ENCODE measurements at regions not wholly inside any gene's neighbourhood (a gene's known extent, or its start where the extent isn't known, plus 50 kb on each side); places are given as distances from the start of the nearest gene placed in this dataset.

DNA sequence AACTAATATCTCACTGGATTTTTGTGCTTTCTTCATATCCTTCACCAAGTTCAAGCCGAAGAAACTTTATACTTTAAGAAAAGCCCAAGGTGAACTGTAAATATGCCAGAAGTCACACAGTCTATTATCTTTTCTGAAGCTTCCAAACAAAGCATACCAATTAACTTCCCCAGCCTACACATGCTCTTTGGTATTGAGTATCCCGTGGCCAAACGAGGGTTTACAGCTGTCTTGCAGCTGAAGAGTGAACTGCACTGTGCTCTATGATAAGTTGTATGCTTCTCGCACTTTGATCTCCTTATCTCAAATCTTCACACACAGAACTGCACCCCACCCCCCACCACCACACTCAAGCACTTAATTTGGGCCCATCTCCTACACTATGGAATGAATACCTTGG is 215.6 kb upstream of the VEPH1 start:
- DNase-seq (ENCODE audit: low read depth) = no peak

- DNase-seq (ENCODE audit: low read depth) = no peak
Observed at GRCh38 chr3:157713101-157713500, 209.9 kb upstream of the VEPH1 start.

DNA sequence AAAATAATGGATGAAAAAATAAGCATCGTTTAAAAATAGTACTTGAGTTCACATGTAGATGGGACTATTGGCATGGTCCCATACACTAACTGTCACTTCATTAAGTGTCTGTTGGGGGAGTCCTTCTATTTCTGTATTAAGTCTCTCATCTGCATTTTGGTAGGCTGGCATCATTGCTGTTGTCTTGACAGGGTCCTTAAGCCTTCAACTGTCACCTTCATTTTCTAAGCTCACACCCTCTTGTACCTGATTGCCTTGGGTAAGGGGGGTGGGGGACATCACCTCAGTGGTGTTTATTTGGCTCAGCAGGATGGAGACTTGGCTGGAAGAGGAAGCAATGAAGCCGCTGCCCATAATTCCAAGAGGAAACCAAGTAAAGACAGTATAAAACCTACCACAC is 202.0 kb upstream of the VEPH1 start:
- no peak for DNase-seq (ENCODE audit: low read depth)

DNA sequence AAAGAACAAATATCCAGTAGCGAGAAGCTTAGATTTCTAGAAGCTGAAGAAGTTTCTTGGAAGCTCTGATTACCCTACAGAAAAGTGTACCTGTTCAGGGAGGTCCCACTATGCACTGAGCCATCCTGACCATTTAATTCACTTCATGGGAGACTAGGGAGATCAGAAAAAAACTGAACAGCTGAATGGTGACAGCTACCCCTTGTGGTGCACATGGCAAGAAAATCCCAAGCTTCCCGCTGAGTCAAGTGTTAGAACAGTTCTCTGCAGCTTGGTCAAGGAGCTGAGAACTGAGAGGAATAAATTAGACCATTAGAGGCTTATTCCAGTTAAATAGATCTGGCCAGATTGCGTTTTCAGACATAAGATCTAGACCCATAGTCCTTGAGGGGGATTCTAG is 197.2 kb upstream of the VEPH1 start:
- DNase-seq (ENCODE audit: low read depth) = no peak

- no peak for DNase-seq (ENCODE audit: low read depth)
Observed at GRCh38 chr3:157695586-157695985, 192.4 kb upstream of the VEPH1 start.

DNA sequence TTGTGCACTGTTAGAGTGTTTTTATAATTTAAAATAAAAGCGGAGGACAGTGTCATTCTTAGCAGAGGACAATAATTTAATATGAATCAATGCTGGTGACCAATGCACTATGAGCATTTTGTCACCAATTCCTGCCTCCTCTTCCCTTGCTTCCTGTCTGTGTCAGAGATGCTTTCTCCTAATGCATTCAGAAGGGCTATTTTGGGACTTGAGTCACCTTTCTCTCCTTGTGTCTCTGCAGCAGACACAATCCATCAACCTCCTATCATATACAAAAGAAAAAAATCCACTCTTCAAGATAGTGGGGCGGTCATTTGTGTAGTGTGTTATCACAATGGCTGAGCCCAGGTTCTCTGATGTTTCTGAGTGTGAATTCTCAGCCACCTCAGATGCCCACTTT is 191.9 kb upstream of the VEPH1 start:
- no peak for DNase-seq (ENCODE audit: low read depth)

DNA sequence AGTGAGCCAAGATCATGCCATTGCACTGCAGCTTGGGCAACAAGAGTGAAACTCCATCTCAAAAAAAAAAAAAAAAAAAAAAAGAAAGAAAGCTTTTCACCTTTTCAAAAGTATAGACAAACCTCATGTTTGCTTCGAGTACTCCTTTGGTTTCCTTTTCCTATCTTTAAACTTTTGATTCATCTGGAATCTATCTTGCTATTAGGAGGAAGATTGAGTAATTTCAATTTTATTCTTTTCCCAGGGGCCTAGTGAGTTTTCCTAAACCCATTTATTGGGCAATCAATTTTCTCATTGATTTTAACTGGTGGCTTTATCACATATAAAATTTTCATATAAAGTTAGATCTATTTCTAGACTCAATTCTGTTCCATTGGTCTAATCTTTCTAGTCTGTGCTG is 190.5 kb upstream of the VEPH1 start:
- DNase-seq (ENCODE audit: low read depth) = no peak

GRCh38 chr3:157692468-157692867 is 189.3 kb upstream of the VEPH1 start:
- DNase-seq (ENCODE audit: low read depth) = no peak

GRCh38 chr3:157683668-157684067 is 180.5 kb upstream of the VEPH1 start:
- no peak for DNase-seq (ENCODE audit: low read depth)

DNA sequence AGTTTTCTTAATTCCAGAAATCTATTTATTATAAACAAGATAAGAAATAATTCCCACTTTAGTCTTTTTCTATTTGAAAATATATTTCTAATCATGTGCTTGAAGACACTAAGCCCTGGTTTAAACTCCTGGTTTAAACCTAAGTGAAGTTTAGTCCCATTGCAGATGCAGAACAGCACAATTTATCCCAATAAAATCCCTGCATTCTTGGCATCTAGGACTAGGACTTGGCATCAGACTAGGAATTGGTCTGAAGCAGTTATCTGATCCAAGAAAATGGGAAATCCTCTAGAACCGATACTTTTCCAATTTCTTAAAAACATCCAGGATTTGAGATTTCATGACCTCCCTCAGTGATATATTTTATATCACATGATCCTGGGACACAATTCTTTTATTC is 168.8 kb upstream of the VEPH1 start:
- no peak for DNase-seq (ENCODE audit: low read depth)

DNA sequence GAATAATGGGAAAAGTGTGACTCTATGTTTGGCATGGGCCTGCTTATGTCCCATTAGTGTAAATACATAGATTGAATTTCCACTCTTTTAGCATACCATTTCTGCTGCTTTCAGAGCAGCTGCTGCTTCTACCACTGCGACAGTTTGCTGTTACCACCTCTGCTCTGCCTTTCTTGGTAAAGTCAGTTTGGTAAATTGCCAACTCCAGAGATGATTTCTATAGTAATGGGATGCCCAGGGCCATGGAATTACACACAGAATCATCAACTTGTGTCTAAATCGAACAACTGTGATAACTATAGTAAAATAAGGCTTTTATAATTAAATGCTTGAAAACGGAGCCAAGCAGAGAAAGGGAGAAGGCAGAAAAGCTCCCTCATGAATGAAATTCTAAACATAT is 168.4 kb upstream of the VEPH1 start:
- DNase-seq (ENCODE audit: low read depth) = no peak

DNA sequence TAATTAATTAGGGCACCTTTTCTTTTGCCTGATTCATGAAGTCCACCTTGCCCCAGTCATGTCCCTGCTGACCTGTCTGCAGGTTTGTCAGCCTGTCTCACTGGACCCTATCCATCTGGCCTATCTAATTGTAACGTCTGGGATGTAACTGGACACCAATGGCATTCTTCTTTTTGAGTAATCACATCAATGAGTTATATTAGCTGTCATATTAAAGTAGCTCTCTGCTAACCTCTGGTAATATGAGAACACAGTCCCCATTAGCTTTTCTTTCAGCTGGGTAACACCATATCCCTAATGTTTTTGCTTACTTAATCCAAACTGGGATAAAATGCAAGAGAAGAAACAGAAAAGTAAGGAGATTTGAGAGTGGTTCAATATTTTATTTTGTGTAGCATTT is 166.2 kb upstream of the VEPH1 start:
- no peak for DNase-seq (ENCODE audit: low read depth)

DNA sequence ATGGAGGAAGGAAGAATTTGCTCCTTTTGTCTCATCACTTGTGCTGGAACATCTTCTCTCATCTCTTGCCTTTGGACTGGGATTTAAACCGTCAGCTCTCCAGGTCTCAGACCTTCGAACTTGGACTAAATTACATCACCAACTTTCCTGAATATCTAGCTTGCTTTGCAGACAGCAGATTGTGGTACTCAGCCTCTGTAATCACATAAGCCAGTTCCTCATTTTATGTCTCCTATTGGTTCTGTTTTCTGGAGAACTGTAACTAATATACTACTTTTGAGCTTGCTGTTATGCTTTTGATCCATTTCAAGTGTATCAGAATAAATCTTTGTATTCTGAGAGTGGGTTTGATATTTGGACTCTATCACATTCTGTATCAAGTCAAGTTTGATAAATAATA is 164.3 kb upstream of the VEPH1 start:
- DNase-seq (ENCODE audit: low read depth) = no peak

DNA sequence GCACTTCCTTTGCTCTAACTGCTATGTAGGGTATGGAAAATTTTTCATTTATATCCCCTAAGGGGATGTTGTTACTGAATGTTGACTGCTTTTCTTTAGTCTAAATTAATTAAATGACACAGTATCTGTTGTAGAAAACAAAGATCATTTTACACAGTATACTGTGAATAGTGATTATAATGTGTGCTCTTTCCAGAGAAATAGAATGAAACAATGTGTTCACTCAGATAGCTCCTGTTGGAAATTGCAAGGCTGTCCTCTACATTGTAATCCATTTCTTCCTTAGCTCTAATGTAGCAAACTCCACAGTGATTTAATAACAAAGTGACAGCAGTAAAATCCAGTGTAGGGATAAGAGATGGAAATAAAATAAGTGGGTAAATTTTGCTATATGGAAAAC is 159.0 kb upstream of the VEPH1 start:
- no peak for DNase-seq (ENCODE audit: low read depth)

DNA sequence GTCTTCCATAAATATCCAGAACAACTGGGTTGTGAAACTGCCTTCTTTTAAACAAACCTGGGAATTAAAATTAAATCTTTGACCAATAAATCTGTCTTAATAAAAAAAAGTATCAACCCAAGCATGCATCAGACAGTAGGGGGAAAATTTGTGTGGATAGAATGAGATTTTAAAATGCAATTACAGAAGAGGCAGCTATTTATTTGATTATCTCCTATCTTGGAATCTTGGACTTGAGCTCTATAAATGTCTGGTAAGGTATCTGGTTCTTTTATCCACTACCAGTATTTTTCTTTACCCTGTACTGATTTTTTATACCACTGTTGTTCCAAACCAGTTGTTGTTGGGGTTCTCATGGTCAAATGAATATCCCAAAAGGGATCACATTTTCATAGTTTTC is 157.6 kb upstream of the VEPH1 start:
- DNase-seq (ENCODE audit: low read depth) = no peak

DNA sequence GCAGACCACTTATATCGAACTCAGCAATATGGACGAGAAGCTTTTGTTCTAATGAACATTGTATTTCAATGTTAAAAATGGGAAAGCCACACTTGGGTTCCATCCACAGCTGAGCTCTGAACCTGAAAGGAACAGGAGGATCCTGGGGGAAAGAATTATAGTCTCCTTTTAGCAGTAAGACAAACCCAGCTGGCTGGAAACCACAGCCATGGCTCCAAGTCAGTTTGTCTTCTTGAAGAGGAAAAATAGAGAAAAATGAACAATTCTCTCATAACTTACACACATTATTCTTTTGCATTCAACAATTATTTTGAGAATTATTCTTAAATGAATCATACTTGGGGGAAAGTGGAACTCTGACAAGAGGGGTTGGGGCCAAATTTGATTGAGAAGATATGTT is 149.2 kb upstream of the VEPH1 start:
- DNase-seq (ENCODE audit: low read depth) = no peak

- DNase-seq (ENCODE audit: low read depth) = no peak
Observed at GRCh38 chr3:157650699-157651098, 147.5 kb upstream of the VEPH1 start.

DNA sequence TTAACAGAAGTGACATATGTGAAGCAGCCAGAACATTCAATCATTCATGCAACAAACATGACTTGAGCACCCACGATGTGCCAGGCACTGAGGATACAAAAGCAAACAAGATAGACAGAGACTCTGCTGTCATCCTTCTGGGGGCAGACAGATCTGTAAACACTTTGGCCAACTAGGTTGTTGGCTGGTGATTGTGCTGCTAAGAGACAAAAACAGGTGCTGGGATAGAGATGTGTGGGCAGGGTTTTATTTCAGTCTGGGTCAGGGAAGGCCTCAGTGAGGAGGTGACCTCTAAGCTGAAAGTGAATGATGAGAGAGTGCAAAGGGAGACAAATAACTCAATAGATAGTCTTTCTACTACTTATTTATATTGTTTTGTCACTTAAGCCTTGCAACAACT is 147.0 kb upstream of the VEPH1 start:
- no peak for DNase-seq (ENCODE audit: low read depth)

DNA sequence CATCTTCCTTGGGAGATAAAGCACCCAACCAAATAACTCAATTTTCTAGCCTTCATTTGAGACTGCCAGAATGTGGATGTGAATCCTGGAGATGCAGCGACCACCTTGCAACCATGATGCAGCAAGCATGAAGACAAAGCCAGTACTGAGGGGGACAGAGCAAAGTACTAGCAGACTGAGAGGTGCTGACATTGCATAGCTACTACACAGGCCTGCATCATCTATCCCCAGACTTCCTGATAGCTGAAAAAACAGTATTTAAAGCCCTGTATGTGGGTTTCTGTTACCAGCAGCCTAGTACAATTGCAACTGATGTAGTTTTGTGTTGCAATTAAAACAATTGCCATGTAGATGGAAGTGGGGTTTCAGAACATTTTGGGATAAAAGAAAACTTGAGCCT is 146.3 kb upstream of the VEPH1 start:
- no peak for DNase-seq (ENCODE audit: low read depth)

GRCh38 chr3:157647820-157648219 is 144.6 kb upstream of the VEPH1 start:
- no peak for DNase-seq (ENCODE audit: low read depth)

DNA sequence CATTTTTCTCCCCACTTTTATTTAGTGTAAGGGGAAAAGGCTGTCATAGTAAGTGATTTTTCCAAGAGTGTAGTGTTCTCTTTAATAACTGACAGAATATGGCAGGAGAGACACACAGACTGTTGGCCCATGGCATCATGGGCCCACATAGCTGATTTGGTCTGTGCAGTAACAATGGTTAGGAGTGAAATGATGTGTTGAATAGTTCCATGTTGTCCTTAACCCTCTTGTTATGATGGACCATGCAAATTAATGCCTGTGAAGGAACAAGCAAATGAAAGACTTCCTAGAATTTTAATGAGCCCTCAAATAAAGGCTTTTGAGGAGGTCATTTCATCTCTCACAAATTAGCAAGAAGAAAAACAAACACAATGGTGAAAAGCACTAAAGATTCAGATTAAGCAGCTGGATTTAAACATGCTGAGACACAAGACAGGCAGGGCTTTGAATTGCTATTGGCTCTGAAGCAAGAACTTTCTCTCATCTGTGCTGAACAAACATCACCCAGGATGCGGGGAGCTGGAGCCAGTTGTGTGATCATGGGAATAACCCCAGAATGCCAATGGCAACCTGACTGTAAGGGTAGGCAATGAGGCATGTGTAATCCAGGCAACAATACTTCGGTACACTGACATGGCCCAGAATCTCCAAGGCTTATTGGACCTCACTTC is 136.7 kb upstream of the VEPH1 start:
- no peak for DNase-seq (ENCODE audit: low read depth)

- DNase-seq (ENCODE audit: low read depth) = no peak
Observed at GRCh38 chr3:157637866-157638265, 134.7 kb upstream of the VEPH1 start.

DNA sequence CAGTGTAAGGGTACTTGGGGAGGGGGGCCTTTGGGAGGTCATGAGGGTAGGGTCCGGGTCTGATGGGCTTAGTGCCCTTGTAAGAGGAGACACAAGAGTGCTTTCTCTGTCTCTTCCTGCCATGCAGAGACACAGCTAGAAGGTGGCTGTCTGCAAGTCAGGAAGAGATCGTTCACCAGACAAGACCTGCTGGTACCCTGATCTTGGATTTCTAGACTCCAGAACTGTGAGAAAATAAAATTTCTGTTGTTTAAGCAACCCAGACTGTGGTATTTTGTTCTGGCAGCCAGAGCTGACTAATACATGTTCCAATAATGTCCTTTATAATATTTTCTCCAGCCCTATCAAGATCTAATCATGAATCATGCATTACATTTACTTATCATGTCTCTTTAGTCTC is 130.0 kb upstream of the VEPH1 start:
- DNase-seq (ENCODE audit: low read depth) = no peak

GRCh38 chr3:157632075-157632474 is 128.9 kb upstream of the VEPH1 start:
- DNase-seq (ENCODE audit: low read depth) = no peak

- no peak for DNase-seq (ENCODE audit: low read depth)
Observed at GRCh38 chr3:157631478-157631877, 128.3 kb upstream of the VEPH1 start.
